MG63 (cell line): ENCODE measurements at regions not wholly inside any gene's neighbourhood (a gene's known extent, or its start where the extent isn't known, plus 50 kb on each side); places are given as distances from the start of the nearest gene placed in this dataset.

Experiments
- DNase-seq: peaks from one replicate; pipeline ENCODE4 v3.0.0-alpha.2; 2020
- H3K27me3 ChIP-seq: fragments of 250-450 bp; sonication (Bioruptor Pico); 2 replicates; pipeline ENCODE4 v1.5.1; 2020; ENCODE audit warnings: mild to moderate bottlenecking, moderate library complexity
- H3K36me3 ChIP-seq: fragments of 250-450 bp; sonication (Bioruptor Pico); 2 replicates; pipeline ENCODE4 v1.5.1; 2020; ENCODE audit warnings: mild to moderate bottlenecking, moderate library complexity
- H3K4me3 ChIP-seq: fragments of 250-450 bp; sonication (Bioruptor Pico); 2 replicates; pipeline ENCODE4 v1.5.1; 2020; ENCODE audit warnings: mild to moderate bottlenecking, moderate library complexity
- H3K9me3 ChIP-seq: fragments of 250-450 bp; sonication (Bioruptor Pico); 2 replicates; pipeline ENCODE4 v1.5.1; 2020; ENCODE audit warnings: mild to moderate bottlenecking, moderate library complexity

DNA sequence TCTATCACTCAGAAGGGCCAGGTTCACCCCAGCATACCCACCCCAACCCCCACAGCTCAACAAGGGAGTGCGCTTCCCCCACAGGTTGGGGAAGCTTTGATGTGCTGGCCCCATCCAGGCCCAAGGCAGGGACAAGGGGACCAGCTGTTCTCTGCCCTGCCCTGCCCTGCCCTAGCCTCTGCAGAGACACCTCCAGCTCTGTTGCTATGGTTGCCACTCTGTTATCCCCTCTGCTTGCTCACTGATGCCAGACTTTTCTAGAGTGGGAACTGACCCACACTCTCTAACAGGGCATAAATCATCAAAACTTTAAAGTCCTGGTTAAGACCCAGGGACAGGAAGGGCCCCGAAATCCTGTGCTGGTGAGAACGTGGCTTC lies 50.4 kb upstream of the ENPP7 start:
- DNase-seq = no peak
- Histone ChIP-seq H3K27me3 (peaks cover 37% of the 10 kb centered on the region), H3K9me3 (no peaks in the 10 kb centered on the region), H3K36me3 (no peaks in the 10 kb centered on the region), H3K4me3 (no peak overlapping the region)

DNA sequence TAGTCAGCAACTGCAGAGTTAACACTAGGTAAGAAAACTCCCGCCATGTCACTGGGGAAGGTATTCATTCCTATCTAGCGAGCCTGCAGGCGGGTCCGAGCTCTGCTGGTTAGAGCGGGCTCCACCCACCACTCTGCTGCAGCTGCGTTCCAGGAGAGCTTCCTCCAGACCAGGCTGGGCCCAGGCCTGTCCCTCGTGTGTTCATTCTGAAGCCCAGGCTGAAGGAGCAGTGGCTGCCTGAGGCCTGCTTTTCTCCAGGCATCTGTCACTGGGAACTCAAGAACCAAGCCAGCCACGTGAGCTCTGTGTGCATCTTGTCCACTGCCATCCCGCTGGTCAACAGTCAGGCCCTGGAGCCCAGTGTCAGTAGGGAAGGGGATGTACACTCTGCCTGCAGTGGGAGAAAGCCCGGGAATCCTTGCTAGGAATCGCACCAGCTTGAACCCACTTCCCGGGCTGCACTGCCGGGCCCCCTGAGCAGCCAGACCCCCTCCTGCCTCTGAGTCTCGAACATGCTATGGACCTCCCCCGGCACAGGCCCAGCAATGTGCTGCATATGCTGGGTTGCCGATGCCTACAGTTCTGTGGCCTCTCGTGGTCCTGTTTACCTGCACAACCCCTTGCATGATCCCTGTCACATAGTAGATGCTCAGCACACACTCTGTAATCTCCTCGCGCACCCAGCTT lies 51.0 kb upstream of the ENPP7 start:
- Histone ChIP-seq H3K9me3 (no peaks in the 10 kb centered on the region), H3K4me3 (no peak overlapping the region), H3K36me3 (no peaks in the 10 kb centered on the region), H3K27me3 (peaks cover 37% of the 10 kb centered on the region)
- no peak for DNase-seq

DNA sequence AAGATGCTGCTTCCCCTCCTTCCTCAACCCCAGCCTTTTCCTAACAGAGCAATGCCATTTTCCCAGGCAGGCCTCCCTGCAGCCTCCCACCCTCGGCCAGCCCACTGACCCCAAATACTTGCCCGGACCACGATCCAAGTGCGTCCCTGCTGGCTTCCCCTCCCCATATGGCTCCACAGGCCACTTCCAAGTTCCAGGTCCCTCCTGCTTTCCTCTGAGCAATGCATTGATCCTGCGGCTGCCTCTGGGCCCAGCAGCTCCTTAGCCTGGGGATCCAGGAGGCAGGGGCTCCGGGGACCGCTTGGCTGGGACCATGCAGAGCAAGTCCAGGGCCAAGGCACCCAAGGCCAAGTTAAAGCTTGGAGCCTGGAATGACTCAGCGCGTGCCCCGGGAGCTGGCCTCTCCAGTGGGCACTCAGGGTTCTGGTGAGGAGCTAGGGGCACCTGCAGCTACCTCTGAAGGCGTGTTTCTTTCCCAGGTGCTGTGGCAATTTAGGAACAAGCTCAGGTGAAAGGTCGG lies 51.9 kb upstream of the ENPP7 start:
- Histone ChIP-seq H3K9me3 (peaks cover 3% of the 10 kb centered on the region), H3K27me3 (peaks cover 34% of the 10 kb centered on the region), H3K36me3 (no peaks in the 10 kb centered on the region), H3K4me3 (no peak overlapping the region)
- DNase-seq = no peak

DNA sequence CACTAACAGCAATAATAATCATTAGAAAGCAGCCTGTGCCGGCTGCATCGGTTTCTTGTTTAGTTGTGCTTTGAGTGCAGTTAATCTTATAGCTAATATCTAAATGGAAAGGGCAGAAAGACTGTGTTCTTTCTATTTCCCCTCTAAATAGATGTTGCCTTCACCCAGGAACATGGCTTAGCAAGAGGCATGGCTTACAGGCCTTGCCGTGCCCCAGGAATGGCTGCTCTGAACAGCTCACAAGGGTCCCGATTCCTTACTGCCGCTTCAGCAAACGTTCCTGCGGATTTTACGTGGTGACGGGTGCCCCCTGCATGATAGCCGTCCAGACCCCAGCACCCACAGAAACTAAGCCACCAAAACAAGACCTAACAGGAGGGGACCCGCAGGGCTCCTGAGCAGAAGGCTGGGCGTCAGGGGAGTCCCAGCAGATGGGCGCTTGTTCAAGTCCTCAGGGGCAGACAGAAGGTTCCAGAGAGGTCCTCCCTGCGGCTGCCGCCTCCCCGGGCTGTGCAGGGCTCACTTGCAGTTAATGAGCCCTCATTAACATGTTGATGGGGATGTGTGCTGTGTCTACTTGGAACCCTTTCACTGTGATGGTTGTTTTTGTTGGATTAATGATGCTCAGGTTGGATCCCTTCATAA lies 52.5 kb upstream of the ENPP7 start:
- no peak for DNase-seq
- peaks cover 9% of the 10 kb centered on the region for H3K9me3 ChIP-seq
- peaks cover 30% of the 10 kb centered on the region for H3K27me3 ChIP-seq
- H3K4me3 ChIP-seq = no peak overlapping the region
- H3K36me3 ChIP-seq = no peaks in the 10 kb centered on the region

DNA sequence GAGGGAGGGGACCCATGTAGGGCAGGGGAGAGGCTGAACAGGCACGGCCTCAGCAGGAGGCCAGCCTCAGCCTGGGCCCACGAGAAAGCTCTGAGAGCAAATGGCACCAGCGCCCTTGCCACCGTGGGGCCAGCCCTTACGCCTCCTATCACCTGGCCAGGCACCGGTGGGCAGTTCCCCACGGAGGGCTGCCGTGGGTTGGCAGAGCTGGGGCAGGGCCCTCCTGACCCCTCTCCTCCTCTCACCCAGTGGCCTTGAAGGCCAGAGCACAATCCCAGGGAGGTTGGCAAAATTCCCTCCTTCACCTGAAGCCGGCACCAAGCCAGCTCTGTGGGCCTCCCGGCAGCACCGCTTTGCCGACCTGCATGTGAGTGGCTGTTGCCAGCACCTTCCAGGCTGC lies 53.1 kb upstream of the ENPP7 start:
- Histone ChIP-seq H3K4me3 (no peak overlapping the region), H3K27me3 (peaks cover 30% of the 10 kb centered on the region), H3K9me3 (peaks cover 11% of the 10 kb centered on the region), H3K36me3 (no peaks in the 10 kb centered on the region)
- no peak for DNase-seq

DNA sequence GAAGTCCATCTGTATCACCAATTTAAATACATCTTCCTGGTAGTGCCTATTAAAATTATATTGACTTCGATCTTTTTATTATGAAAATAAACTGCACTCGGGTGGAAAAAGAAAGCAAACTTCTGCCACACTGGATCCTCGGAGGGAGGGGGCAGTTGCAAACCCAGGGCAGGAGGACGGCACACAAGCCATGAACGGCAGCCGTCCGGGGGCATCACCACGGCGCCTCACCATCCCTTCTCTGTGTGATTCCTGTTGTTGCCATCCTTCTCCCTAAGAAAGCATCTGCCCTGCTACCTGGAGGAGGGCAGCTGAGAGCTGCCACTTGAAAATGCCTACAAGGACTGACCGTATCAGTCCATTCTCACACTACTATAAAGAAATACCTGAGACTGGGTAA lies 53.9 kb upstream of the ENPP7 start:
- Histone ChIP-seq H3K4me3 (no peak overlapping the region), H3K36me3 (no peaks in the 10 kb centered on the region), H3K9me3 (peaks cover 11% of the 10 kb centered on the region), H3K27me3 (peaks cover 24% of the 10 kb centered on the region)
- no peak for DNase-seq

DNA sequence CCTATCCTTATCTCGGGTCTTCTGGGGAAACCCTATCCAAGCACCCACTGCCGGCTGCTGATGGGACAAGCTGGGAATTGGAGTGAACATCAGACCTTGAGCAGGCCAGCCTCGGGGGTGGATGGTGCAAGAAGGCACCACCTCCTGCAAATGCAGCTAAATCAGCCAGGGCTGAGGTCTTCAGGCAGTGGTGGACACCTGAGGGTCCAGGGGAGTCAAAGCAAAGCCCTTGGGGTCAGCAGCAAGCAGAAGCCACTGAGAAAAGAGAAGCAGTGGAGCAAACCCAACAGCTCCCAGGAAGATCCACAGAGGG lies 55.4 kb upstream of the ENPP7 start:
- peaks cover 11% of the 10 kb centered on the region for H3K9me3 ChIP-seq
- H3K36me3 ChIP-seq = no peaks in the 10 kb centered on the region
- no peak for DNase-seq
- H3K27me3 ChIP-seq = peaks cover 14% of the 10 kb centered on the region; the same call in 1 of the 2 replicates
- no peak overlapping the region for H3K4me3 ChIP-seq

DNA sequence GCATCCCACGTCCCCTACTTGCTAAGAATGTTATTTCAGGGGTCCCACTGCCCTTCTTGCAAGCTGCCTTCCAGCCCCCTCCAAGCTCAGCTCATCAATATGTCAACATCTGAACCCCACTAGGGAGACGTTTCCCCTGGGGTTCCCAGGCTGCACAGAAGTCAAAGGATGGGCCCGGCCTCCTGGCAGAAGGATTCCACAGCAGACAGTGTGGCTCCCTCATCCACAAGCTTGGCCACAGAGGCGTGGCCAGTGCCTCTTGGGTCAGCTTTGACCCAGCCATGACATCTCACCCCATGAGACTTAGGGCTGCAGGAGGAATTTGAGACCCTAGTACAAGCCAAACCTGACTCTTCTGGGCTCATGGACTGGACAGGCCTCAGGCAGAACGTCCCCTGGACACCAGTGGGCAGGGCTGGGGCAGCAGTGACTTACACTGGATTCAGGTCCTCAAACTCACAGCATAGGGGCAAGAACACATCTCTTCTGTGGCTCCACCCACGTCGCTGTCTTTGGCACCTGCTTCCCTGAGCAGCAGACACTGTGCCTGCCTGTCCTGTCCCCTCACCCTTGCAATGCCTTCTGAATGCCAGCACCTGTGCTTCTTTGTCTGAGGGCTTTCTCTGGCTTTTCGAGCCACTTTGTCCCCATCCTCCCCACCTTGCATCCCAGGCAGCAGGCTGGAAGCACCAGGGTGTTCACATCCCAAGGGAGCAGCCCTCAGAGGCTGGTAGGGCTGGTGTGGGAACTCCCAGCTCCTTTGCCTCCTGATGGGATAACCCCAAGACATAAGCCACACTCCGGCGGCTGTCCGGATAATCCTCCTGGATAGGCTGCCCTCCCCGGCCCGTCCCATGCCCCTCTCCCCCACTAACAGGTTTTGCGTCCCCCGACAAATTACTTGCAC lies 56.0 kb upstream of the ENPP7 start:
- Histone ChIP-seq H3K9me3 (peaks cover 11% of the 10 kb centered on the region), H3K27me3 (peaks cover 14% of the 10 kb centered on the region; the same call in 1 of the 2 replicates), H3K36me3 (no peaks in the 10 kb centered on the region), H3K4me3 (no peak overlapping the region)
- no peak for DNase-seq

DNA sequence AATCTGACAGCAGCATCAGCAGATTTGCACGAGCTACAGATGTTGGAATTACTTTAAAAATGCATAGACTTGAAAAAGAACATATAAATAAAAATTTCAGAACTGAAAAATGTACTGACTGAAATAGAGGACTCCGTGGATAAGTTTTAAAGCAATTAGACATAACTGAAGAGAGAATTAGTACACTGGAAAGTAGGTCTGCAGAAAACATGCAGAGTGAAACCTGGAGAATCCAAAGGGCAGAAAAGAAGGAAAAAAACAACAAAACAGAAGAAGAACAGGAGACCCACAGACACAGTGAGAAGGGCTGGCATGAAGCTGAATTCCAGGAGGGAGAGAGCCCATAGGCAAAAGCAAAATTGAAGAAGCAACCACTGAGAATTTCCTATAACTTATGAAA lies 57.2 kb upstream of the ENPP7 start:
- peaks cover 11% of the 10 kb centered on the region for H3K9me3 ChIP-seq
- H3K36me3 ChIP-seq = no peaks in the 10 kb centered on the region
- no peak overlapping the region for H3K4me3 ChIP-seq
- peaks cover 17% of the 10 kb centered on the region; the same call in 1 of the 2 replicates for H3K27me3 ChIP-seq
- DNase-seq = no peak

DNA sequence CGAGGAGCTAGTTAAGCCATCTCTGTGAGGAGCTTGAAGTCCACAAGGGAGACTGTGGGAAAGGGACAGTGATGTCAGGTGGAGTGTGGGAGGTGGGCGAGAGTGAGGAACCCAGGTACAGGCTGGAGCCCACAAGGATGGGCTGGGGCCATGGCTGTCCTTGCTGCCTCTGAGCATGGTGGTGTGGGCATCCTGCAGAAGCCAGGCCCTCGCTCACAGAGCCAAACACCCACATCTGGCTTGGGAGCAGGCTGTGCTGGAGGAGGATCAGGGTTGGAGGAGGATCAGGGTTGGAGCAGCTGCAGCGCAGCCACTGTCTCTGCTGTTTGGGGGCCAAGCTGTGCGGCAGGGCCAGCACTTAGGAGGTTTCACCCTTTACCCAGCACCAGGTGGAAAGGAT lies 58.2 kb upstream of the ENPP7 start:
- Histone ChIP-seq H3K27me3 (peaks cover 18% of the 10 kb centered on the region; the same call in 1 of the 2 replicates), H3K36me3 (no peaks in the 10 kb centered on the region), H3K9me3 (peaks cover 11% of the 10 kb centered on the region), H3K4me3 (no peak overlapping the region)
- DNase-seq = no peak

DNA sequence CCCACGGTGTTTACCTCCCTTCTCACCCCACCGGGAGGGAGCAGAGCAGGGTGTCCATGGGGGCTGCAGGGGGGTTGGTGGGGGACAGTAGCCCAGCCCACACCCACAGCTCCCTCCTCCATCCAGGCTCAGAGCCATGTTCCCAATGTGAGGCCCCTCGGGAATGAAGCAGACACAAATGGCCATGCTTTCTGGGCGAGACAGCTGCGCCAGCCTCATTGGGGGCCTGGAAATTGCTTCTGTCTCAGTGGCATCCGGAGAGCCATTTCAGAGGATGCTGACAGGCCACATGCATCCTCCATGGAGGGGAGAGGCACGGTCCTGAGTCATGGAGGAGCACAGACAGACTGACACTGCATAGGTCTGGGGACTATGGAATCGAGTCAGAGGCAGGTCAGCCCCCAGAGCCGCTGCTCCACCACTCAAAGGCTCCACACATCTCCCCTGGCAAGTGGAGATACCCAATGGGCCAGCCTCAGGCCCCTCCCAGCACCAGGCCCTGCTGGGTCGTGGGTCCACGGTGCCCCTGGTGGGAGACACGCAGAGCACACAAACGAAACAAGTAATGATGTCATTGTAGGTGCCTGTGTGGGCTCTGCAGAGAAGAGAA lies 59.6 kb upstream of the ENPP7 start:
- peaks cover 8% of the 10 kb centered on the region; the same call in 1 of the 2 replicates for H3K27me3 ChIP-seq
- H3K4me3 ChIP-seq = no peak overlapping the region
- H3K9me3 ChIP-seq = peaks cover 11% of the 10 kb centered on the region
- DNase-seq = no peak
- no peaks in the 10 kb centered on the region for H3K36me3 ChIP-seq

DNA sequence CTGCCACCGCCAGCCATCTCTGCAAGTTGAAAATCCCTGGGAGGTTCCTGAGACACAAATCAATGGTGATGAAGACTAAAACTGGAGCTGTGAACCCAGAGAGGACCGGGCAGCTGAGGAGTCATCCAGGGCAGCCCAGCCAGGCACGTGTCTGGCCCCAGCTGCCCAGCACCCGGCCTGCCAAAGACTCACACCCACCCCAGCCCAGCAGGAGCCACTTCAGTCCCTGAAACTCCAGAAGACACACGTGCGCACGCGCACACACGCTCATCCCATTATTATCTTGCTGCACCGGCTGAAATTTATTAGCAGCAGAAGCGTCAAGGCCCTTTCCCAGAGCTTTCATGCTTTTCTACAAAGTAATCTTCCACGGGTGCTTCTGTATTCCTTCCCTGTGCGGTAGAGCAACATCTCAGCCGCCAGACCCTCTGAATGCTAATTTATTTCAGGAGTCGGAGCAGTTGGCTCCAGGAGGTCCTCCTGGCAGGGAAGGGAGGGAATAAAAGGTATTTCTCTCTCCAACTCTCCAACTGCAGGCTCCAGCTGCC lies 59.8 kb upstream of the RBFOX3 start:
- Histone ChIP-seq H3K27me3 (peaks cover 7% of the 10 kb centered on the region; the same call in 1 of the 2 replicates), H3K9me3 (peaks cover 11% of the 10 kb centered on the region), H3K4me3 (no peak overlapping the region), H3K36me3 (no peaks in the 10 kb centered on the region)
- DNase-seq = peak; percentile 65

DNA sequence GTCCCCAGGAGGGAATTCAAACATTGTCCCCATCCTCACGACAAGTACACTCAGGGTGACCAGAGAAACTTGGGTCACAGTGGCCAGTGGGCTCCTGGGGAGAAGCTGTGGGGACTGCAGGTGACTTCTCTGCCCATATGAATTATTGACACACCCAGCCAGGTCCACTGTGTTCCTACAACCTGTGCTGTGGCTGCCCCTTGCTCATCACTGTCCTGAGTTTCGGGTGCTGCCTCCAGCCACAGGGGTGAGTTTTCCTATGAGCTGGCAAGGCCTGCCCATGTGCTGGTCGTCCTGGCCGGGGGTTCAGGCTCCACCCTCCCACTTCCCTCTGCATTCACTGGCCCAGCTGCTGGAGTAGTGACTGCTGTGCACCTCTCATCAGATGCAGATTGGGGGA lies 59.0 kb upstream of the RBFOX3 start:
- peaks cover 7% of the 10 kb centered on the region for H3K27me3 ChIP-seq
- H3K4me3 ChIP-seq = no peak overlapping the region
- H3K9me3 ChIP-seq = peaks cover 11% of the 10 kb centered on the region
- no peak for DNase-seq
- no peaks in the 10 kb centered on the region for H3K36me3 ChIP-seq

DNA sequence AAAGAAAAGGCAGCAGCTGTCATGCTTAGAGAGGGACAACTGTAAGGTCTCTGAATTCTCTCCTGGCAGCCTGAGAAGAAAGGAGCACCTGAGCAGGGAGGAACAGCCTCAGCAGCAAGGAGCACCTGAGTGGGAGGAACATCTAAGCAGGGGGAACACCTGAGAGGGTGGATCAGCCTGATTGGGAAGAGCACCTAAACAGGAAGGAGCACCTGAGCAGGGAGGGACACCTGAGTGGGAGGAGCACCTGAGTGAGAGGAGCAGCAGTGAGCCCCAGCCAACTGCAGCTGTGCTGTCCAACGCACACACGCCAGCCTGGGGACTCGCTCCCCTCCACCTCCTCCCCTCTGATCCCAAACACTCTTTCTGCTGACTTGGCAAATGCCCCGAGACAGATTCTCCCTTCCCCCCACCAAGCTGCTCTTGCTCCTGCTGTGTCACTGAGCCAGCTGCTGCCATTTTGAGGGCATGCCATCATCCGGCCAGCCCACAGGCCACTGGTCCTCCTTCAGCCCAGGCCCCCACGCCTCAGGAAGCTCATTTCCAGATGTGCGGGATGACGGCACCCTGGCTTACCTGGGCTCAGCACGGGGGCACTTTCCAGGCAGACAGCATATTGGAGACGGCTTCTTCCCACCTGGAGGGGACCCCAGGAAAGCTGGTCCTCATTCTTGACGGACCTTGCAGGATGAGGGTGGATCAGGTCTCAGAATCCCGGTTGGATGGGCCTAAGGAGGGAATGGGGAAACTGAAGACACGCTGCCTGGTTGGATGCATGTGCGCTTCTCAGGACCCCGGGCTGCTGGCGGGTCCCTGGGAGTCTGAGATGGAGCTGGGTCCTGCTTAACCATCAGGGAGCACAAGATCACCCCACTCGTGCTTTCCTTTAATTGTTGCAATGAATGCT lies 57.7 kb upstream of the RBFOX3 start:
- Histone ChIP-seq H3K4me3 (no peak overlapping the region), H3K27me3 (peaks cover 8% of the 10 kb centered on the region), H3K36me3 (no peaks in the 10 kb centered on the region), H3K9me3 (peaks cover 6% of the 10 kb centered on the region)
- no peak for DNase-seq

DNA sequence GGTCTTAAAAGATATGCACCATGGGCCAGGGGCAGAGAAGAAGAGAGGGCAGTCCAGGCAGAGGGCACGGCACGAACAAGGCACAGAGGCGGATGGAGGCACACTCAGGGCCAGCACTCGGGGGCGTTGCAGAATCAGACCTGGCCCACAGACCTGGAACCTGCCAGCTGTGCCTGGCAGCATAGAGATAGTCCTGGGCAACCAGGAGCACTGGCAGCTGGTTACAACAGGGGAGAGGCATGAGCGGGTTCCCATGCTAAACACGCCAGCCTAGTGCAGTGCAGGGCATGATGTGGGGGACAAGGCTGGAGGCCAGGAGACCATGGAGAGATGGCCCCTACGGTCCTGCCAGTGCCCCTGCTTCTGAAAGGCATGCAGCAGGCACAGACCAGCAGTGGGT lies 56.9 kb upstream of the RBFOX3 start:
- H3K9me3 ChIP-seq = no peaks in the 10 kb centered on the region; the same call in 1 of the 2 replicates
- H3K4me3 ChIP-seq = no peak overlapping the region
- H3K27me3 ChIP-seq = peaks cover 16% of the 10 kb centered on the region
- H3K36me3 ChIP-seq = no peaks in the 10 kb centered on the region
- no peak for DNase-seq
